Right forelimb (tissue), 1 donor: ENCODE measurements at regions not wholly inside any gene's neighbourhood (a gene's known extent, or its start where the extent isn't known, plus 50 kb on each side); places are given as distances from the start of the nearest gene placed in this dataset.

Source experiments
- DNase-seq: peaks from one replicate; pipeline ENCODE4 v3.0.0-alpha.2; 2018

DNA sequence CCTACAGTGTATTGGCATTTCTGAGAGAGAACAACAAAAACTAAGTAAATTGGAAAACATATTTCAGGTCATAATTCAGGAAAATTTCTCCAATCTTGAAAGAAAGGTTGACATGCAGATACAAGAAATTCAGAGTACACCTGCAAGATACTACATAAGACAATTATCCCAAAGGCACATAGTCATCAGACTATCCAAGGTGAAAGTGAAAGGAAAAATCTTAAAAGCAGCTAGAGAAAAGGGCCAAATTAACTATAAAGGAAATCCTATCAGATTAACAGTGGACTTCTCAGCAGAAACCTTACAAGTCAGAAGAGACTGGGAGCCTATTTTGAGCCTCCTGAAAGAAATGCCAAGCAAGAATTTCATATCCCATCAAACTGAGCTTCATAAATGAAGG lies 449.0 kb upstream of the MMADHC start:
- DNase-seq, result no peak

DNA sequence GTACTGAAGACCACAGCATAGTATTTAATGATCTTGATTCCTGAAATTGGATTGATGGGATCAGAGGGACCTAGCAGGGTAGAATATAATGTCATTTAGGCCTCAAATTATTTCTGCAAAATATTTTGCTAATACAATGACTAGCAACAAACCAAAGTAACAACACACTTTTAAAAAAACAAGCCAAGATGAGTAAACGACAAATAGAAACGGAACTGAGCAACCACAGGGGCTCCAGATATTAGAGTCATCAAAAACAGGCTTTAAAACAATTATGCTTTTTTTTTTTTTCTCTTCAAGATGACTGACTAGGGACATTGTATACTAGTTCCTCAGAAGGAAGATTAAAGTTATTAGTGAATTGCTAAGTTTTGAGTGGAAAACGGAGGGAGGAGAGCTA lies 447.1 kb upstream of the MMADHC start:
- DNase-seq, result no peak

DNA sequence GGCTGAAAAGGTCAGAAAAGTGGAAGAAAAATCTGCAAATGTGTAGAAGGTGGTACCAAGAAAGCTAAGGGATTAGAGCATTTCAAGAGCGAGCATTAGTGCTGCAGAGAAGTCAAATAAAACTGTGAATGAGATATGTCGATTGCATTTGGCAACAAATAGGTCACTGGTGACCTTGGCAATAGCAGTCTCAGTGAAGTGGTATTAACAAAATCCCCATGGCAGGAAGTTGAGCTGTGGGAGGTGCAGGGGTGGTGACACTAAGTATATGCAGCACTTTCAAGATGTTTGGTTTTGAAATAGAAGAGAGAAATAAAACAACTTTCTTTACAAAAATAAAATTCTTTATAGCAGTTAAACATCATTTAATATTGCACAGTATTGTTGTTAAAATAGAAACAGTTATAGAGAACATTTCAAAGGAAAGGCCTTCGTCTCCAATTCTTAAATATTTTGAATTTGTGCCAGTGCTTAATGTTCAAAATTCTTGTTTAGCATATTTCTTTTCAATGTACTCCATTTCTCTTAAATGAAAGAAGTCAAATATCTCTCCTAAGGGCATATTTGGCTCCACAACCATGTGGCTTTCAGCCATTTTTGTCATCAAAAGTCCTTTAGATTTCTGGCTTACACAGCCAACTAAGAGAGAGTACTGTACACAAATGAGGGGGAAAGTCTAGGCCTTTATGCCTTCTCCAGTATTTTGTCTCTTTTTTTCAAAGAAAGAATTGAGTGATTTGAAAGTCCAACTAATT lies 443.0 kb upstream of the MMADHC start:
- no peak for DNase-seq

DNA sequence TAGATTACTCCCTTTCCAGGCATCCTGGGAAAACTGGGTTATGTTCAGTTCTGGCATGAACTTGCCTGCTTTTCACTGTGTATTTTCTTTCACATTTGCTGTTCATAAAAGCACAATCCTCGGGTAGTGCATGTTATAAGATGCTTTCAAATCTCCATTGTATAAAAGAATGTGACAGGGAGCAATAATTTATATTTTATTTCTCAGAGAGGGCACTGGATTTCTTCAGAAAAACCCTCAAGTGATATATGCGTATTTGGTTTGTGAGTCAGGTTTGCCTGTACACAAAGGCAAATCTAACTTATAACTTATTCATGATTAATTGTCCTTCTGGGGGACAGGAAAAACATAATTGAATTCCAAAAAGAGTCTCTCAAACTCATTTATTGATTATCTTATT lies 440.7 kb upstream of the MMADHC start:
- DNase-seq, result no peak

DNA sequence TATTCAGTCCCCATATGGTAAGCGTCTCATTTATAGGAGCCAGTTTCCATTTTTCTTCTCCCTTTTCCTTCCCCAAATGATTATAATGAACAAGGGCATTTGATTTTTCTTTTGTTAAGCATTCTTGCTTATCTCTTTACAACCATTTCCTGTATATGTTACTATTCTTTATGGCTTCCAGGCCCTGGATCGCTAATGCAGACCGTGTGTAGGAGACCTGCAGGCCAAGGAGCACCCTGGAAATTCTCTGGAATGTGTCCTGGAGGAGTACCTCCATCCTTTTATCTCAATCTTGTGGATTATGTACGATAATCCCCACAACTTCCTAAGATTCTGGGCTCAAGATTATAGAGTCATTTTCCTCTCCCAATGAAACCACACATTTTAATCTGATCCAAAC lies 439.6 kb upstream of the MMADHC start:
- no peak for DNase-seq

DNA sequence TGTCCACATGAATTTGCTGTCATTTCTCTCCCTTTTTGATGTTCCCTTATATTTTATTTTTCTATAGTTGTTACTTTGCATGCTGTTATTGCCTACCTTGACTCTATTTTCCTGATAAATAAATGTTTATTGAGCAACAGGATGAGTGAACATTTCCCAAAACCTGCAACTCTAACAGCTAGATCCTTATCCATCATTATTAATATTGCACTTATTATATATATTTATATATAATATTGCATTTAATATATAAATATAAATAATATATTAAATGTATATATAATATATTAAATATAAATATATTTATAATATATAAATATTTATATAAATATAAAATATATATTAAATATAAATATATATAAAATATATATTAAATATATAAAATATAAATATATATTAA lies 436.1 kb upstream of the MMADHC start:
- no peak for DNase-seq

DNA sequence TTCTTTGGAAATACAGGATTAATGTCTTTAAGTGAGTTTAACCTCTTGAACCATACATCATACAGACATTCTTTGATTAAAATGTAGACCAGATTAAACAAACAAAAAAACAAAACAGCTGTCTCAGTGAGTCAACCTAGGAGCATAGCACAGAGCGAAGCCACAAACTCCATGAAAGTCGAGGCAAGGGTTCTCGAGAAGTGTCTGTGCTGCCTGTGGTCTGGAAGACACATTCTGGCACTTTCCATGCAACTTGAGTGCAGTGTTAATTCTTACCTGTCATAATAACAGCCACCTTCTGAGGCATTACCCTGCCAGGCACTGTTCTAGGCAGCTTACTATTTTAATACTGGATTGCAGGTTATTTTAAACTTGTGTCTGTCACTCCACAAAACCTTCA lies 435.5 kb upstream of the MMADHC start:
- DNase-seq, result no peak

DNA sequence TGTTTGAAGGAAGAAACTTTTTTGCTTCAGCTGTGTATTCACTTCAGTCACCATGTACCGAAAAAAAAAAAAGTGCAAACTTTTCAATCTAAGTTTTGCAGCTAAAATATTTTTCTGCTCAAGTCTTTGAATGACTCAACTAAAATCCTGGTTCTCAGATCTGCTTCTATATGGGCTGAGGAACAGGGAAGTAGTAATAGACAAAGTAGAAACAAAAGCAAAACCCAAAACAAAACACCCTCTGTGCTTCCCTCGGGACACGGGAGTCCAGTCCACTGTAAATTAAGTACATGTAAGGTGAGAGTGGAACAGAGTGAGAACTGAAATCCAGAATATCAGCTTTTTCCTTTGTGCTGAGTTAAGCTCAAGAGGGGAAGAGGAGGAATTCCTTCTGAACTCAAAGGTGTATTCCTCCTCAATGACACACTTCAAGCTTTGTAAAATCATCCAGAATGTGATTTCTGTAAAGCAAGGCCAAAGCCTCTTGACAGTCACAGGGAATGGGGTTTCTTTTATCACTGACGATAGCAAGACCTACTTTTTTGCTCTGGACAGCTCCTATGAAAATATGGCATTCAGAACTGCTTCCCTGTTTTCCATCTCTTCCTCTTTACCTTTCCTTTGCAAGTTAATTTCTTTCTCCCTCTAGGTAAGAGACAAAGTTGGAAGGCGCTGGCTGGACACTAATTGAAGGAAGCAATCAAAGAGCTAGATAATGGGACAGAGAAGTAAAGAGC lies 433.5 kb upstream of the MMADHC start:
- DNase-seq, result no peak

DNA sequence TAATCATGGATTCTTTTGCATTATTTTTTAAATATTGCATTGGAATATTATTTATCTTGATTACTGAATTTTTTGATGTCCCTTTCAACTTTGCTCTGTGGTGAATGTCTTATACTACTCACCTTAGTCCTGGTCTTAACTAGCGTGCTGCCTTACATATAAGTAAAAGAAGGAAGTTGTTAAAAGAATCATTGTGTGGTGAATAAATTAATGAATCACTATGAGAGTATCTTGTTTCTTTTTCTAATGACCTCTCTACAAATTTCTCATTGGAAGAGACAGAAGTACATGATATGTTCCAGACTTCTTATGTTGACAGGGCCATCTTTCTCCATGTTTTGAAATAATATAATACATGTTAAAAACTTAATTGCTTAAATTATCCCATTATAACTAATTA lies 432.6 kb upstream of the MMADHC start:
- no peak for DNase-seq

DNA sequence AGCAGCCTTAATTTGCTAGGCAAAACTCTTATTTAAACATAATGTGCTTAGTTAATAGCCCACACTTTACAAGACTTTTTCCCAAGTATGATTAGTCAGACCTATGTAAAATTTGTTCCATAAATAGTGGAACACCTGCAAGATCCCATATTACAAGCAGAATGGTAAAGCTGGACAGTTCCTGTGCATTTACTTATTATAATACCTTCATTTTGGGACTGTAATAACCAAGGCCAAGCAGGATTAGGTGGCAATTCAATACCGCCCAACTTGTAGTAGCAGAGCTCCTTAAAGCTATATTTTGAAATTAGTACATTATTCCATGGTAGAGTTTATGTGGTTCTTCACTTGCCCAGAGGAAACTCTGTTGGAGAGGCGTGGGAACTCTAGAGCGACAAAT lies 431.5 kb upstream of the MMADHC start:
- no peak for DNase-seq

DNA sequence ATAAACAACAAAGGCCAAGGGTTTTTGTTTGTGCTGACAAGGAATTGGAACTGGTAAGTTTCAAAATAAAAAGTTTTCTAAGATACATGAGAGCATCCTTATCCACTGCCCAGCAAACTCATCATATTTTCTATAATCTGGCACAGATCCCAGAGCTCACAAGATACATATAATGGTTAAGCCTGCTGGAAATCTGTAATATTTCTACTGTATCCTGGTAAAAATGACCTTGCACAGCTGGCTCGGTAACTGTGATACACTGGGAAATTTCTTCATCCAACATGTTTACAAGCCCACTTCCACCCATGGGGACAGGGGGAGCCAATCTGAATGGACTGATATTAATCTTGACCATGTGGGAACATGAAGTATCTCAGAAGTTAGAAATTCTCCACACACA lies 425.4 kb upstream of the MMADHC start:
- DNase-seq, result peak; percentile 46

DNA sequence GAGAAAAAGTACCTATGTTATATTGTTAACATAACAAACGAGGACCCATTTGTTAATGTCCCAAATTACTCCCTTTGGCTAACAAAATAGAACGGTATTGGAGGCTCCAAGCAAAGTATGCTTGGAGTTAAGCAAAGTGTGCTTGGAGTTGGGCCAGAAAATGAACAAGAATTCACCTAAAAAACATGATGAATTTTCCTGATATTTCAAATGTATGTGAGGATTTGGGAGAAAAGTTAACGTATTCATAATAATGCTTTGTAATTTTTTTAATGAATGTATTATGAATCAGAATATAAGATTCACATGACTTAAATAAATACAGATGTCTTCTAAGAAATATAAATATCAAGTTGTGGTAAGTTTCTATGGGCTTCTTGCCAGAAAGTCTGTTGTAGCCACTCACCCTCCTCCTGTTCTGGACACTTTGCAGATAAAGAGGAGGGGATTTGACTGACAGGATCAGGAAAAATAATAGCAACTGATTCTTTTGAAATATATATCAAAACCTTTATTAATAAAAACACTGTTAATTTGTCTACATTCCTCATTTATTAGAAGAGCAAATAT lies 423.7 kb upstream of the MMADHC start:
- DNase-seq, result no peak

DNA sequence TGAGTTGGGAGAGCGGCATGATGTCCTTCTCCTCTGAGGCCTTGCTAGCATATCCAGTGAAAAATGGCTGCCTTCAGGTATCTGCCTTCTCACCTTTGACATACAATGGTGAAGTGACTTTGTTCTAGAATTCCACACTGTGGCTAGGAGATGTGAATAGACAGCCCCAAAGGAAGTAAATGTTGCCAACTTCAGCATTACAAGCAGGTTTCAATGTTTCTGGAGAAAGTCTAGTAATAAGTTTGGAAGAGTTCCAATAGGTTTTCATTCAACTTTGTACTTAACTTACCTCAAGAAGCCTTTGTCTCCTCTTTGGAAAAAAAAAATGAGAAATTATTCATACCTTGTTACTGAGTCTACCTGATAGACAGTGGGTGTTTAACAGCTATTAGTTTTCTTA lies 421.3 kb upstream of the MMADHC start:
- DNase-seq, result no peak

DNA sequence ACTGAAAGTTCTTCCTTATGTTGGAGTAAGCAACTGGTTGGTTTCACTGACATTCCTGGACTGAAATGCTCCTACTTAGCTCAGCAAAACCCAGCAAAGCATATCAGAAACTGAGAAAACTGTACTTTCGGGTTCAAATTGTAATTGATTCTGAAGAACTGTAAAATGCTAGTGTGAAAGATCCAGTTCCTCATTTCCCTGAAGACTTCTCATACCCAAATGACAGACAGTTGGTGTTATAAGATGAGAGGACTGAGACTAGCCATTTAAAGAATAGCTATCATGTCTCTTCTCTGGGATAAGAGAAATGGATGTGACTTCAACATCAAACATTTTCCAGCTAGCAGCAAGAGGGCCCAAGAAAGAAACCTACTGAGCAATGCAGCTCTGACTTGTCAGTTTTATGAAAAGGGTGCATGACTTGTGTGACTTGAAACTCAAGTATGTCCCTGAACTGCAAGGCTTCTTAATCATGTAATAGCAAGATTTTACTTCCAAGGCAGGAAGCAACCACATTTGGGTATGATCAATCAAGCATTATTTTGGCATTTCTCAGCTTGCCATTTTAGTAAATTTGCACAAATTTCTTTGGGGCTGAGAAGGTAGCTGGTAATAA lies 420.3 kb upstream of the MMADHC start:
- DNase-seq, result no peak

DNA sequence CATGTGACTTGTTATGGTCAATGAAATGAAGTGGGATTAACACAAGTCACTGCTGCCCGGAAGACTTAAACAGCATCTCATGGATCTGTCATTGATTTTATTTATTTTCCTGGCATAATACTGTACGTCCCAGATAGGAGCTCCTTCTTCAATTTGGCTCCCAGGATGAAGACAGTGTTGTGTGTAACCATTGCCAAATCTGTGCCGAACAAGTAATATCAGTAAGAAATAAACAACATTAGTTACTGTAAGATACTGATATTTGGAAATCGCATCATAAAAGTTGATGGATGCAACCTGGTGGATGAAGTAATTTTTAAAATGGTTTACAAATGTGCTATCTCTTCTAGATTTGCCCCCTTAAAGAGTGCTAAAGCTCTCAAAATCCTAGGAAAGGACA lies 419.0 kb upstream of the MMADHC start:
- DNase-seq, result no peak

DNA sequence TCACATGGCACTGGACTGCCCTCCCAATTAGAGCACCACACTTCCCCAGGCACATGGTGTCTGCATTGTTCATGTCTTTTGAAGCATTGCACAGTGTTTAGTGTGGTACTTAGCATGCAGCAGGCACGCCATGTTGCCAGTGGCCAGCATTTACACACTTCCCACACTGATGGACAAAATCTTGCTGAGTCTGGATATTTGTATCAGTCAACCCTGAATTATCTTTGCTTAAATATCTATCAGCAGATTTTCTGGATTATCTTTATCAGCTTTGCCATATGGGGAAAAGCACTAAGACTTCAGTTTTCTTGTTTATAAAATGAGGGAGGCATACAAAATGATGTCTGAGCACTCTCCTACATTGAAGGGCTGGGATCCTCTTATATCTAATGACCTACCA lies 416.0 kb upstream of the MMADHC start:
- DNase-seq, result no peak

DNA sequence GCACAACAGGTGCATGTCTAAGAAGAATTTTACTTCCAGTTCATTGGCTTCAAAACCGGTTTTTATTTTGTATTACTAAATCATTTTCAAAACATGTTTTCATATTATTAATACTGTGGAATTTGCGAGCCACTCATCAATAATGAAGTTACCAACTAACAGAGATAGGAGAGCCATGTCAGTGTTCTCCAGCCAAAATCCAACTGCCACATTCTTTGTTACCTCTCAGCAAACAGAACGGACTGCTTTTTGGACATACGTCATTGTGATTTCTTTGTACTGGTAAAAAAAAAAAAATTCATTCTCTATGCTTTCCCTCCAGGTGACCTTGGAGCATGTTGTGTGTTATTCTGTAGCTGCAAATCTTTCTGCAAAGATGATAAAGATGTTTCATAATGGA lies 414.2 kb upstream of the MMADHC start:
- no peak for DNase-seq

DNA sequence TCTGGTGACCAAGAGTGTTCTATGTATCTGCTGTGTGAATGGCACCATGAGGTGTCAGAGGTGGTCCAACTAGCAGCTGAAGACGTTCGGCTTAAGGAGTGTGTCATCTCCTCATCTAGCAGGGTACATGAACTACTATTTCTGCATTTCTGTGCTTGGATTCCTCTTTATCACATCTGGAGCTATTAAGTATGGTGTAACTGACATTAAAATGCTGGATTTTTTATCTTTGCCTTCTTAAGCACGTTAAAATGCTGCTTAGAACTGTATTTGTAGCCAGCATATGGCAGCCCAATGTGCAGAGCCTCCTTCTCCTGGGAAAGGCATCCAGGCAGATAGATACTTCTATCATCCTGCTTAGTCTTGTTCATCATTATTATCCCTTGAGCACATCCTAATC lies 409.3 kb upstream of the MMADHC start:
- DNase-seq, result no peak

DNA sequence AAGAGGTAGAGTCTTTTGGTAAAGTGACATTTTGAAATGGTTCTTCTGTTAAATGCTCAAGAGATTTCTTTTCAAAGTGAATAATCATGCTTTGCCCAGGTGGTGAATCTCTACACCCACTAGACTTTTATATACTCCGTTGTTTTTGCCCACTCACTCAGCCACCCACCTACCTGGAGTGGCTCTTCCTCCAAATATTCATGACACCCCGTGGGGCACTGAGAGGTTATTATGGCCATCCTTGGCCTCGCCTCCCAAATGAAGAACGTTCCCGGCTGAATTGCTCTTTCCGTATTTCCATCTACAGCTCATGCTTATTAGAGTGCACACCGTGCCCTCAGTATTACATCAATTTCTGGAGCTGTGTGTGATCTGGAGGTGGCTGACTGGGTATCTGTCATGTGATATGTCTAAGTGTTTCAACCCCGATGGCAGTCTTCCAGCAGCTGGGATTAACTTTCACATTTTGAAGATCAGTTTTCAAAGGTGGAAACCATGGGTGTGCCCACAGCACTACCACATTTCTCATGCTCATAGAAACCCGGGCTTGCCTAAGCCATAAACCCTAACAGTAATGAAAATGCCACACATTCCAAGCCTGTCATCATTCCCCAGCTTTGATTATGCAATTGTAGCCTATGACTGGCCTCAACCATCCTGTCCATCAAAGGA lies 406.6 kb upstream of the MMADHC start:
- DNase-seq, result no peak

DNA sequence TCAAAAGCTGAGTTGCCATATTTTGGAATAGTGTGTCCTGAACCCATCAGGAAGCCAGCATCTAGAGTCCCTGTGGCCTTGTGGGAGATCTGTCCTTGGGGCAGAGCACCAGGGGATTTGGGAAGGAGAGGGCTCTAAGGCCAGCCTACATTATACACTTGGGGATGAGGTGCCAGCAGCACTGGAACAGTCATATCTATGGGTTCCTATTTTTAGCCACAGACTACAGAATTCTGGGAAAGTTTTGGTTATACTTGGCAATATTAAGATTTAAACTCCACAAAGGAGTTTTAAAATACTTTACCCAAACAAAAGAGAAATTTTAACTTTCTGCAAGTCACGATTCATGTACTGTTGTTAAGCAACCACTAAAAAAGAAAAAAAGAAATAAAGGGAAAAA lies 405.7 kb upstream of the MMADHC start:
- no peak for DNase-seq

DNA sequence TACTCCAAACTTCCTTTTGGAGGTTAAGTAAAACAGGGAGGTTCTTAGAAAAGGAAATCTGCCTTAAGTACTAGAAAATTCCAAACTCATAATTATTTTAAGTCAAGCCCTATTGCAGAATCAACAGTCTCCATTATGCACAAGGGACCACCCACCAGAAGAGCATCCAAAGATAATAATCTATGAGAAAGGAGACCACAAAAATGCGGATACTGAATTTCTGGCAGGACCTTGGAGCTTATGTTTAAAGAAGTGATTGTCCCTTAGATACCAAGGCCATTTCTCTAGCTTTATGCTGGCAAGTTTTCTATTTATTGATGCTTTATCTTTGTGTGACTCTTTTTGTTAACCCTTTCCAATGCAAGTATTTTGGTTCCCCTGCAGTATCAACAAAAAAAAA lies 404.0 kb upstream of the MMADHC start:
- DNase-seq, result no peak

DNA sequence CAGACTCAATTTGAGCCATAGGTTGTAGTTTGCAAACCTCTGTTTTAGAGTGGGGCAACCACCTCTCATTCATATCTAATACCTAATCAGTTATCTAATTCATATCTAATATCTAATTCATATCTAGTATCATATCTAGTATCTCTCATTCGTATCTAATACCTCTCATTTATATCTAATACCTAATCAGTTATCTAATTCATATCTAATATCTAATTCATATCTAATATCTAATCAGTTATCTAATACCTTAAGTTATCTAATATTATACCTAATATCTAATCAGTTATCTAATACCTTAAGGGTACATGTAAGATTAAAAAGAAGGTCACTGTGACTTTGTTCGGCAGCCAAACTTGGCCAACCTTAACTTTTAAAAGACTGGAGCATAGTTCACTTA lies 403.4 kb upstream of the MMADHC start:
- DNase-seq, result no peak

DNA sequence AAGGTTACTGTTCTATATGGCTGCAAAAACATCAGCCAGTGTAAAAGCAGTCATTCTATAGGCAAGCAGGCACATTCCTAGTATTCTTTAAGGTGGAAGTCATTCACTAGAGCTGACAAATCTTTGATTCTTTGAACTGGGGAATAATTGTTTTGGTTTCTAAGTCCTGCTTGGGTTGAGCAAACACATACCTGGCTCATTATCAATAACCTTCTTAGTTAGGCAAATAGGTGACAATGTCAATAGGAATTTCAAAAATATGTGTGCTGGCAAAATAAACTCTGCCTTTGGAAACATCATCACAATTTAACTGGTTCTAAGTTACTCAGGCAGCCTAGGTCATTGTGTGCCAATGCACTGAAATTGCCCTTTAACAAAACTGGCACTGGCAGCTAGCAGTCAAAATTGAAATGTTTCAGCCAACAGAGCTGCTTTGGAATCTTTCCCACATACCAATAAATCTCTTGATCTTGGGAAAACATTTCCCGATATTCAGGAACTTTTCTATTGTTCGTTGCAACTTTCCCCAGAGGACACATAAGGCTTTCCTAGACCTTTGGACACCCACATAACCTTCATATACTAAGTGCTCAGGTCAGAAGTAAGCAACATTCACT lies 402.0 kb upstream of the MMADHC start:
- no peak for DNase-seq
